SJCRH30 (cell line): ENCODE measurements at regions not wholly inside any gene's neighbourhood (a gene's known extent, or its start where the extent isn't known, plus 50 kb on each side); places are given as distances from the start of the nearest gene placed in this dataset.

Experiments
- DNase-seq, 2 experiments: peaks; one replicate each; pipeline ENCODE4 v3.0.0-alpha.2; 2015 to 2020
- H3K27ac ChIP-seq: fragments of 250-450 bp; sonication (Bioruptor Pico); 2 replicates; pipeline ENCODE4 v1.5.1; 2020; ENCODE audit warnings: mild to moderate bottlenecking, moderate library complexity
- H3K27me3 ChIP-seq: fragments of 250-450 bp; sonication (Bioruptor Pico); 2 replicates; pipeline ENCODE4 v1.5.1; 2020; ENCODE audit warnings: mild to moderate bottlenecking, moderate library complexity
- H3K36me3 ChIP-seq: fragments of 250-450 bp; sonication (Bioruptor Pico); 2 replicates; pipeline ENCODE4 v1.5.1; 2020; ENCODE audit warnings: mild to moderate bottlenecking, moderate library complexity
- H3K4me1 ChIP-seq: fragments of 250-450 bp; sonication (Bioruptor Pico); 2 replicates; pipeline ENCODE4 v1.5.1; 2020; ENCODE audit warnings: mild to moderate bottlenecking, moderate library complexity
- H3K4me3 ChIP-seq: fragments of 250-450 bp; sonication (Bioruptor Pico); 2 replicates; pipeline ENCODE4 v1.5.1; 2020; ENCODE audit warnings: mild to moderate bottlenecking, moderate library complexity
- H3K9me3 ChIP-seq: fragments of 250-450 bp; sonication (Bioruptor Pico); replicated peaks from 2 replicates; pipeline ENCODE4 v1.5.1; 2020; ENCODE audit warnings: mild to moderate bottlenecking, moderate library complexity

DNA sequence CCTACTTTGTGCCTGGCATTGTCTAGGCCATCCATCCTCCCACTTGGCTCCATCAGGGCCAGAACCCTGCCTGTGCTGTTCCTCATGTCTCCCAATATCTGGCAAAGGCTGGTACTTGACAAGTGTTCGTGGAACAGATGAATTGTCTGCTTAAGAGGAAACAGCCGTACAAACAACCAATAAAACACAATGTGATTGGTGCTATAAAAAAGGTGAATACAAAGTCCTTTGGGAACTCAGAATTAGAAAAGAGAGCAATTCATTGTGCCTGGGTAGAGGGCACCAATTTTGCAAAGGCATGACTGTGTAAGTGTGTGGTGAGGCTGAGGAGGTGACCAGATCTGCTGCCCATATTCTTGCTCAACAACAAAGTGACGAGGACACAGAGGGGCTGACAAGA is 164.5 kb upstream of the PPP2R3A start:
- Histone ChIP-seq H3K4me3 (no peak overlapping the region), H3K27ac (no peak overlapping the region), H3K27me3 (no peaks in the 10 kb centered on the region), H3K36me3 (no peaks in the 10 kb centered on the region), H3K4me1 (no peaks in the 10 kb centered on the region), H3K9me3 (no peaks in the 10 kb centered on the region)
- no peak for DNase-seq

- no peaks in the 10 kb centered on the region for H3K9me3 ChIP-seq
- DNase-seq = no peak
- H3K4me1 ChIP-seq = no peaks in the 10 kb centered on the region
These were observed 163.4 kb upstream of the PPP2R3A start for GRCh38 chr3:135802171-135802570.

DNA sequence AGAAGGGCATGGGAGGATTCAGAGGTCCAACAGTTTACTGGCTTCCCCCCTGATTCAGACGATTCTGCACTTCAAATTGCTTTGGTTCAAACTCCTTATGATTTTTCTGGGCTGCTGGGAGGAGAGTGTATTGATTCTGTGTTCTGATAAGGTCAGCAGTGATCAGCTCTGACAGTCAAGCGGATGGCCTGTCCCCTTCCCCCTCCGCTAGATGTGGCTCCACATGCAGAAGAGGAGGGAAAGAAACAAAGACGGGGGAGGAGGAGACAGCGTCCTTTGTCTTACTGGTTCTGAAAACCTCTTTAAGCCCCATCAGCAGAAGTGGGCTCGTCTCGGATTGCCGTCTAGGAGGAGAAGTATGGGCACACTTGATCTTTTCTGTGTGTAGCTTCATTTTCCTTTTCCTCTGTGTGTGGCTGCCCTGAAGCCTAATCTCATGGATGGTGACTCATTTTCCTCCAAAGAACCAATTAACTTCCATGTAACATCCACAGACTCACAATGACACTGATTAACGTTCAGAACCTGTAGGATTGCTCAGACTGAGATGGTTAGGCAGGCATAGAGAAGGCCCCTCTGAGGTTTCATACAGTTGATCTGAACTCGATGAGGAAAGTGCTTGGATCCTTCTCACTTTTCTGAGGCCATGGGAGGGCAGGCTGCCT is 162.4 kb upstream of the PPP2R3A start:
- H3K9me3 ChIP-seq = no peaks in the 10 kb centered on the region
- no peak for DNase-seq
- no peaks in the 10 kb centered on the region for H3K4me1 ChIP-seq
- H3K27me3 ChIP-seq = no peaks in the 10 kb centered on the region
- H3K36me3 ChIP-seq = no peaks in the 10 kb centered on the region
- no peak overlapping the region for H3K4me3 ChIP-seq
- no peak overlapping the region for H3K27ac ChIP-seq

More at GRCh38 chr3:135802171-135802570, 163.4 kb upstream of the PPP2R3A start:
- no peaks in the 10 kb centered on the region for H3K36me3 ChIP-seq
- H3K27ac ChIP-seq = no peak overlapping the region
- H3K4me3 ChIP-seq = no peak overlapping the region
- no peaks in the 10 kb centered on the region for H3K27me3 ChIP-seq

GRCh38 chr3:135805752-135806151 is 159.8 kb upstream of the PPP2R3A start:
- Histone ChIP-seq H3K27ac (no peak overlapping the region), H3K27me3 (peaks cover 3% of the 10 kb centered on the region; the same call in 1 of the 2 replicates), H3K36me3 (no peaks in the 10 kb centered on the region), H3K9me3 (no peaks in the 10 kb centered on the region), H3K4me1 (no peaks in the 10 kb centered on the region), H3K4me3 (no peak overlapping the region)
- DNase-seq = no peak

GRCh38 chr3:135806317-135806716 is 159.2 kb upstream of the PPP2R3A start:
- H3K9me3 ChIP-seq = no peaks in the 10 kb centered on the region
- H3K4me1 ChIP-seq = no peaks in the 10 kb centered on the region
- H3K36me3 ChIP-seq = no peaks in the 10 kb centered on the region
- H3K27ac ChIP-seq = no peak overlapping the region
- H3K27me3 ChIP-seq = peaks cover 3% of the 10 kb centered on the region; the same call in 1 of the 2 replicates
- DNase-seq = no peak
- no peak overlapping the region for H3K4me3 ChIP-seq

GRCh38 chr3:135807879-135808278 is 157.6 kb upstream of the PPP2R3A start:
- Histone ChIP-seq H3K36me3 (no peaks in the 10 kb centered on the region), H3K27me3 (peaks cover 3% of the 10 kb centered on the region; the same call in 1 of the 2 replicates), H3K27ac (no peak overlapping the region), H3K9me3 (no peaks in the 10 kb centered on the region), H3K4me1 (no peaks in the 10 kb centered on the region), H3K4me3 (no peak overlapping the region)
- no peak for DNase-seq

GRCh38 chr3:135809021-135809634 is 156.4 kb upstream of the PPP2R3A start:
- Histone ChIP-seq H3K27me3 (peaks cover 3% of the 10 kb centered on the region; the same call in 1 of the 2 replicates), H3K27ac (no peak overlapping the region), H3K9me3 (no peaks in the 10 kb centered on the region), H3K4me1 (no peaks in the 10 kb centered on the region), H3K36me3 (no peaks in the 10 kb centered on the region), H3K4me3 (no peak overlapping the region)
- no peak for DNase-seq

DNA sequence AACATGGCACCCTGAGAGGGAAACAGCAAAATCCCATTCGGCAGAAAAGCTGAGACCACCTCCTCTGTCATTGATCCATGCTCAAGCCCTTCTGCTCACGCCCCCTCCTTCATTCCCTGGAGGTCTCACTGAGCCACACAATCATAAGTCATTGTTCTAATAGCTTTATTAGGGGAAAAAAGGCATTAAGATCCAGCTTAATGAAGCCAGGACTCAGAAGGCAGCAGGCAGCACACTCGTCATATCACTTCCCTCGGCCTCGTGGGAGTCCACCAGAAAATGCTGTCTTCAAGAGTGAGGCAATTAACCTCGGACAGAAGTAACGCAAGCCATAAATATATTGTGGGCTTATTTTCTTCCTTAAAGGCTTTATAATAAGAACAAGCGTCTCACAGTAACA is 153.9 kb upstream of the PPP2R3A start:
- no peak overlapping the region for H3K4me3 ChIP-seq
- no peaks in the 10 kb centered on the region for H3K4me1 ChIP-seq
- H3K36me3 ChIP-seq = no peaks in the 10 kb centered on the region
- H3K27ac ChIP-seq = no peak overlapping the region
- no peaks in the 10 kb centered on the region for H3K9me3 ChIP-seq
- no peak for DNase-seq
- peaks cover 3% of the 10 kb centered on the region; the same call in 1 of the 2 replicates for H3K27me3 ChIP-seq

DNA sequence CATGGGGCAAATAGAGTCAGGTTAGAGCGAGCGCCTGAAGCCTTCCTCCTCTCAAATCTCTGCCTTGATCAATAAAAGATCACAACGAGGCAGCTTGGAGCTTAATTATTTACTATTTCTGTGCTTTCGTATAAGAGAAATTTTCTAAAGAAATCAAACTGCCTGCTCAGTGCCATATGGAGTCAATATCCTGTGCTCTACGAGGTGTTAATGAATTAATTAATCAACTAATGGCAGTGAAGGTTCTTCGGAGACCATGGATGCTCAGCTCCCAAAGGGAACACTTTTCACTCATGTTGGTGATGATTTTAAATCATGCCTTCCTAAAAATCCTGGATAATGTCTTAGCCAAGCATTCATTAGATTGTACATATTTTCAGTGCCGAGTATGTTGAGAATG is 153.5 kb upstream of the PPP2R3A start:
- Histone ChIP-seq H3K4me1 (no peaks in the 10 kb centered on the region), H3K4me3 (no peak overlapping the region), H3K9me3 (no peaks in the 10 kb centered on the region), H3K27me3 (peaks cover 3% of the 10 kb centered on the region; the same call in 1 of the 2 replicates), H3K36me3 (no peaks in the 10 kb centered on the region), H3K27ac (no peak overlapping the region)
- no peak for DNase-seq

GRCh38 chr3:135834465-135834864 is 131.1 kb upstream of the PPP2R3A start:
- Histone ChIP-seq H3K4me3 (no peak overlapping the region), H3K27me3 (no peaks in the 10 kb centered on the region; the same call in 1 of the 2 replicates), H3K9me3 (no peaks in the 10 kb centered on the region), H3K27ac (no peak overlapping the region), H3K36me3 (no peaks in the 10 kb centered on the region), H3K4me1 (no peaks in the 10 kb centered on the region)
- no peak for DNase-seq

DNA sequence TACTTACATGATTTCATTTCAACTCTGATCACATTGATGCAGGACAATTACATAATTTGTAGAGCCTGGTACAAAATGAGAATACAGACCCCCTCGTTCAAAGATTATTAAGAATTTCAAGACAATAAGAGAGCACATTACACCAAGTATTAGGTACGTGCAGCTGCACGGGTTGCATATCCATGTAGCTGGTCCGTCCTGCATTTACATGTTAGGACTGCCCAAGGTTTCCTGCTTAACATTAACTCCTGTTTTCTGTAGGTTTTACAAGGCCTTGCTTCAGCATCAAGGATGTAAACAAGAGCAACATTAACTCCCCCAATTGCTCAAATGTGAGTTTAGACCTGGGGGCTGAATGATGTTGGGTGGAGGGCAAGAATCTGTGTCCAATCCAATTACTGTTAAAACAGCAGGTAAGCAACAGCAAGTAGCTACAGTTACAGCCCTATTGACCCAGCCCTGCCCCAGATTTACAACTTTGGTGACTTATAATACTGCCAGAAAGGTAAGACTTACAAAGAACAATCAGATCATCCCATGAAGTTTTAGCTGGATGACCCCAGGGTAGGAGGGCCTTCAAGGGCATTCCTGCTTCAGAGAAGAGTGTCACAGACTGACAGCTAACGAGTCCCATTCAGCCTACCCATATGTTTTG is 127.4 kb upstream of the PPP2R3A start:
- Histone ChIP-seq H3K27ac (no peak overlapping the region), H3K4me1 (no peaks in the 10 kb centered on the region), H3K9me3 (no peaks in the 10 kb centered on the region), H3K4me3 (no peak overlapping the region), H3K36me3 (no peaks in the 10 kb centered on the region), H3K27me3 (no peaks in the 10 kb centered on the region; the same call in 1 of the 2 replicates)
- DNase-seq = no peak

DNA sequence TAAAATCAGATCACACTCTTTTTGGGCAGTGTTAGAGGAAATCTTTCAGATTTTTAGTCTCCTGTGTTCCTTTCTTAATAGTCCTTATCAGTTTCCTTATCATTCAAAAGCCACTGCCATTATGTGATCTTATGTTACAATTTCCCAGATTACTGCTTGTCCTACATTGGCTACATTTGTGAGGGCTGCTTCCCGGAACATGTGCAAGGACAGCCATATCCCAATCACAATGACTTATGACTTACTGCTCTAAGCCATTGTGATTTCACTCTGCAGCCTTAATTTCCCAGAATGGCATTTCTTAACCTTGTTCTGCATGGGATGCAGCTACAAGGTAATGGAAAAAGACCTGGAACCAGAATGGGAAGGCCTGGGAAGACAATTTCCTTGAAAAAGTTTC is 125.1 kb upstream of the PPP2R3A start:
- Histone ChIP-seq H3K4me3 (no peak overlapping the region), H3K9me3 (no peaks in the 10 kb centered on the region), H3K36me3 (no peaks in the 10 kb centered on the region), H3K27ac (no peak overlapping the region), H3K27me3 (no peaks in the 10 kb centered on the region; the same call in 1 of the 2 replicates), H3K4me1 (no peaks in the 10 kb centered on the region)
- DNase-seq = no peak

- Histone ChIP-seq H3K27ac (no peak overlapping the region), H3K9me3 (no peaks in the 10 kb centered on the region), H3K27me3 (no peaks in the 10 kb centered on the region), H3K4me3 (no peak overlapping the region), H3K36me3 (no peaks in the 10 kb centered on the region), H3K4me1 (no peaks in the 10 kb centered on the region)
- DNase-seq = no peak
These were observed 121.1 kb upstream of the PPP2R3A start for GRCh38 chr3:135844386-135844785.

- no peak overlapping the region for H3K27ac ChIP-seq
- DNase-seq = no peak
- H3K36me3 ChIP-seq = no peaks in the 10 kb centered on the region
- no peak overlapping the region for H3K4me3 ChIP-seq
- H3K27me3 ChIP-seq = no peaks in the 10 kb centered on the region
- H3K4me1 ChIP-seq = no peaks in the 10 kb centered on the region
- no peaks in the 10 kb centered on the region for H3K9me3 ChIP-seq
These were observed 117.5 kb upstream of the PPP2R3A start for GRCh38 chr3:135848051-135848450.

DNA sequence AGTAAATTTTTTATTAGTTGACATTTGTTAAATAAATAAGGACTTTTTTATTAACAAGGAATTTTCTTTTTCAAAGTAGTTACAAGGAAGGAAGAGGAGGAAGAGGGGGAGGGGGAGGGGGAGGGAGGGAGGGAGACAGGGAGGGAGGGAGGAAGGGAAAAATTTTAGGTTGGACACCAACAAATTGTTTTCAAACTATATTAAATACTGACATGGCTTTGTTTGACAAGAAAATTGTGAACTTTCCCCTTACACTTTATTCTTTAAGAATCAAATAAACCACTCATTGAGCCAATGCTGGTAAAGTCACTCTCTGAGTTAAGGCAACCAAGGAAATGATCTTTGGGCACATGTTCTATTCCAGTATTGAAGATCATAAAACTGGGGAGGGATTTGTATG is 115.7 kb upstream of the PPP2R3A start:
- Histone ChIP-seq H3K36me3 (no peaks in the 10 kb centered on the region), H3K9me3 (no peaks in the 10 kb centered on the region), H3K4me1 (no peaks in the 10 kb centered on the region), H3K27me3 (peaks cover 3% of the 10 kb centered on the region; the same call in 1 of the 2 replicates), H3K4me3 (no peak overlapping the region), H3K27ac (no peak overlapping the region)
- DNase-seq = no peak
